HepG2 (cell line): ENCODE measurements at regions not wholly inside any gene's neighbourhood (a gene's known extent, or its start where the extent isn't known, plus 50 kb on each side); places are given as distances from the start of the nearest gene placed in this dataset.

Experiments
- HCFC1 ChIP-seq: fragments of 150-350 bp; IDR thresholded peaks from 2 replicates; pipeline ENCODE4 v1.6.1; 2014; ENCODE audit warnings: low read depth, low read length
- HIC2 ChIP-seq: sonication (generic); formaldehyde crosslinking; IDR thresholded peaks from 2 replicates; pipeline ENCODE4 v1.9.0; 2022; ENCODE audit warnings: low read depth, missing genetic modification reagents
- PCBP2 ChIP-seq: fragments of 200-400 bp; formaldehyde crosslinking; optimal IDR thresholded peaks from 2 replicates; pipeline ENCODE3; 2018; ENCODE audit warnings: low read length, low read depth; ENCODE audit not compliant: poor library complexity, severe bottlenecking
- RFX1 ChIP-seq: fragments of 450-650 bp; IDR thresholded peaks from 2 replicates; pipeline ENCODE4 v1.6.1; 2017
- SNRNP70 ChIP-seq: fragments of 200-400 bp; formaldehyde crosslinking; IDR thresholded peaks from 2 replicates; pipeline ENCODE4 v1.6.1; 2017; ENCODE audit warnings: mild to moderate bottlenecking, low read depth, low read length, moderate library complexity
- TEAD3 ChIP-seq: optimal IDR thresholded peaks from 2 replicates; pipeline ENCODE3; 2016; ENCODE audit warnings: borderline replicate concordance
- ZFYVE20 ChIP-seq: sonication (generic); formaldehyde crosslinking; IDR thresholded peaks from 2 replicates; pipeline ENCODE4 v1.8.0; 2023; ENCODE audit warnings: low read depth, mild to moderate bottlenecking, moderate library complexity, missing genetic modification reagents, borderline replicate concordance
- ZNF124 ChIP-seq: sonication (generic); formaldehyde crosslinking; IDR thresholded peaks from 2 replicates; pipeline ENCODE4 v1.4.0; 2020; ENCODE audit warnings: missing genetic modification reagents
- ZNF143 ChIP-seq: sonication (generic); formaldehyde crosslinking; IDR thresholded peaks from 2 replicates; pipeline ENCODE4 v1.4.0; 2020; ENCODE audit warnings: missing genetic modification reagents
- ZNF3 ChIP-seq: IDR thresholded peaks from 2 replicates; pipeline ENCODE4 v1.7.0; 2017; ENCODE audit warnings: inconsistent platforms
- ZNF451 ChIP-seq: sonication (generic); formaldehyde crosslinking; IDR thresholded peaks from 2 replicates; pipeline ENCODE4 v1.5.0; 2020; ENCODE audit warnings: mild to moderate bottlenecking, missing genetic modification reagents
- TF ChIP-seq, protein P1 (sequence below): sonication (generic); formaldehyde crosslinking; IDR thresholded peaks from 2 replicates; pipeline ENCODE4 v1.5.0; 2020; ENCODE audit warnings: mild to moderate bottlenecking, missing genetic modification reagents, moderate library complexity

DNA sequence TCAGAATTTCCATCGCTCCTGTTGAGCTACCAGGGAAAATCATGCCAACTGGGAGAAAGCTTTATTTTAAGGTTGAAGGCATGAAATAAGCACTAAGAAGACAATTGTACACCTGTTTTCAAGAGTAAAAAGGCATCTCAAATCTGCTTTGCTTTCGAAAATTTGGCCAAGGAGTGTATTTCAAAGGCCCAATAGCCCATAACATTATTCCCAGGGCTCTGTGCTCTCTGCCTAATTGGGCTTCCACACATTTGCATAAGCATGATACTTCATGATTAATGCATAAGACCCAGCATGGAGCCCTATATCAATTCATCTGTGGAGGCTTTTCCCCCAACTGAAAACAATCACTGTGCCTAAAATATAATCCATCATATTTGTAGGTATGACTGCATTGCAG is 258.5 kb downstream of the NOVA1 start:
- TF ChIP-seq ZNF124 (CRISPR knock-in tag) (no peak), ZFYVE20 (CRISPR knock-in tag) (no peak), PCBP2 (no peak), HCFC1 (no peak), ZNF451 (no peak), ZNF143 (CRISPR knock-in tag) (no peak), HIC2 (CRISPR knock-in tag) (no peak), SNRNP70 (no peak), ZNF3 (CRISPR knock-in tag) (no peak), RFX1 (no peak), TEAD3 (no peak)
- TF ChIP-seq, protein P1, sequence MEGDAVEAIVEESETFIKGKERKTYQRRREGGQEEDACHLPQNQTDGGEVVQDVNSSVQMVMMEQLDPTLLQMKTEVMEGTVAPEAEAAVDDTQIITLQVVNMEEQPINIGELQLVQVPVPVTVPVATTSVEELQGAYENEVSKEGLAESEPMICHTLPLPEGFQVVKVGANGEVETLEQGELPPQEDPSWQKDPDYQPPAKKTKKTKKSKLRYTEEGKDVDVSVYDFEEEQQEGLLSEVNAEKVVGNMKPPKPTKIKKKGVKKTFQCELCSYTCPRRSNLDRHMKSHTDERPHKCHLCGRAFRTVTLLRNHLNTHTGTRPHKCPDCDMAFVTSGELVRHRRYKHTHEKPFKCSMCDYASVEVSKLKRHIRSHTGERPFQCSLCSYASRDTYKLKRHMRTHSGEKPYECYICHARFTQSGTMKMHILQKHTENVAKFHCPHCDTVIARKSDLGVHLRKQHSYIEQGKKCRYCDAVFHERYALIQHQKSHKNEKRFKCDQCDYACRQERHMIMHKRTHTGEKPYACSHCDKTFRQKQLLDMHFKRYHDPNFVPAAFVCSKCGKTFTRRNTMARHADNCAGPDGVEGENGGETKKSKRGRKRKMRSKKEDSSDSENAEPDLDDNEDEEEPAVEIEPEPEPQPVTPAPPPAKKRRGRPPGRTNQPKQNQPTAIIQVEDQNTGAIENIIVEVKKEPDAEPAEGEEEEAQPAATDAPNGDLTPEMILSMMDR: no peak
